T-helper 1 cell (primary cell): ENCODE measurements at regions not wholly inside any gene's neighbourhood (a gene's known extent, or its start where the extent isn't known, plus 50 kb on each side); places are given as distances from the start of the nearest gene placed in this dataset.
"Not testable (repeated sequence)": the region's sequence is repeated elsewhere in the genome, so short reads cannot be mapped to it uniquely, and the experiment has no call there.

ENCODE experiments used
- DNase-seq, 5 donors: peaks; one replicate each; pipeline ENCODE4 v3.0.0-alpha.2; 2012 to 2020

GRCh38 chr4:136012220-136012619 lies 1520.1 kb downstream of the PCDH18 start:
- DNase-seq, result no peak

- no peak for DNase-seq
These were observed 1522.9 kb downstream of the PCDH18 start for GRCh38 chr4:136009258-136009832.

DNA sequence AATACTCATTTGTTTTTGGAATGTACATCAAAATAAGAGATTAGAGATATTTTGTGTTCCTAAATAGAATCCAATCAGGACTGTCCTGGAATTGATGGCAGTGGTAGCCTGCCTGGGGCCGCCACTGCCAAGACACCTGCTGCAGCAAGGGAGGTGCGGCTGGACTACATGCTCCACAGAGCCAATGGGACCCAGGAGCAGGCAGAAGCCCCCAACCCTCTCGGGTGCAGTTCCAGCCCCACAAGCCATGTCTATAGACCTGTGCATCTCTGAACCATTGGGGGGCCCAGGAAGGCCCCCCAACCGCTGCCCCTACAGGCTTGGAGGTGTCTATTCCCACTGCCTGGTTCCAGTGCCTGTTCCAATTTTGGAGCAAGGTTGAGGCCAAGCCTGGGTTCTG lies 1524.3 kb downstream of the PCDH18 start:
- DNase-seq, result no peak

- no peak for DNase-seq
These were observed 1530.0 kb downstream of the PCDH18 start for GRCh38 chr4:136002316-136002715.

- DNase-seq, result no peak
These were observed 1530.5 kb downstream of the PCDH18 start for GRCh38 chr4:136001791-136002190.

DNA sequence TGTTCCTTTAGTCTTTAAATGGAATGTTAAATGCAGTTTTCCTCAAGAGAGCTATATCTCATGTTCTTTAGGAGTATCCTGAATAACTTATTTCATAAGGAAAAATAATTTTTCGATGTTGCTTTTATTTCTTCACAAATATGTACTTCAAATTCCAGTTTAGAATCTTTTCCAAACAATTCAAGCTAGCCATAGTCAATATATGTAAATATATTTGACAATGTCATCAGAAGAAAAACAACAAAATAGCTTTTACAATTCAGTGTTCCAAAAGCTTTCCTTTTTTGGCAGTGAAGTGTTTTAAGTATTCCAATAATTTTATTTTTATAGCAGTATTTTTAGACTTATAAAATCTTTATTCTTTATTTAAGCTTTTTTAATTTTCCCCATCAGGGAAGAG lies 1532.0 kb downstream of the PCDH18 start:
- no peak for DNase-seq

DNA sequence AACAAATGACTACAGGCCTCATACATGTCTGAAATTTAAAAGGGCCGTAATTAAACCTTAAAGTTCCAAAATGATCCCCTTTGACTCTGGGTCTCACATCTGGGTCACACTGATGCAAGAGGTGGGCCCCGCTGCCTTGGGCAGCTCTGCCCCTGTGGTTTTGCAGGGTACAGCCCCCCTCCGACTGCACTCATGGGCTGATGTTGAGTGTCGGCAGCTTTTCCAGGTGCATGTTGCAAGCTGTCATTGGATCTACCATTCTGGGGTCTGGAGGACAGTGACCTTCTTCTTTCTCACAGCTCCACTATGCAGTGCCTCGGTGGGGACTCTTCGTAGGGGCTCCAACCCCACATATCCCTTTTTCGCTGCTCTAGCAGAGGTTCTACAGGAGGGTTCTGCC lies 1537.9 kb downstream of the PCDH18 start:
- DNase-seq, result no peak

DNA sequence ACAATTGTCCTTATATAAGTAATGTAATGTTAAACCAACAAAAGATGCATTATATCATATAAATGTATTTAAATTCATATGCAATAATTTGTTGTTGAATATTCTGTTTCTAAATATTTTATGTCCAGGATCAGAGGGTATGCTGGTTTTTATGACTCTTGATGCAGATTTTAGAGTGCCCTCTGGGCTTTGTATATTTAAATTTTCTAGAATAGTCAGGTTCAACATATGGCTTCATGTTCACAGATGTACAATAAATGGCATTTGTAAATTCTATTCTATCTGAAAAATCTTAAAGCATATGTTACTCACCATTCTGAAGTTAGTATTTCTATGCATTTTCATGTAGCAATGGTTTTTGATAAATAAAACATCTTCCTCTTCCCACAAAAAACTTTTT lies 1555.4 kb downstream of the PCDH18 start:
- DNase-seq, result no peak

- DNase-seq, result no peak
These were observed 1565.4 kb downstream of the PCDH18 start for GRCh38 chr4:135966936-135967335.

DNA sequence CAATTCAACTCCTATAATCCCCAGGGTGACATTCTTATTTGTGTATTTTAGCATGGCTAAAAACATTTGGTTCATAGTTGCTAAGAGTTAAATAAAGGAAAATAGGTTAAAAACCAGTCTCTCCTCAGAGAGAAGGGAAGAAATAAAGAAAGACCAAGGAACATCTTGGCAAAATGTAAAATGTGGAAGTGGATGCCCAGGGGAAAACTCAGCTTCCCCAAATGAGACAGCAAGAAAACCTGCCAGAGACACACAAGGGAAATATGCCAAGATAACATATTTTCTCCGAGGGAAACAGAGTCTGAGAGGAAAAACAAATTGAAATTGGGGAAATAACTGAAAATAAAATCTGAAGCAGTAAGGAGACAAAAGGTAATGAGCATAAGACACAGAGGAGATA lies 1569.3 kb downstream of the PCDH18 start:
- no peak for DNase-seq

DNA sequence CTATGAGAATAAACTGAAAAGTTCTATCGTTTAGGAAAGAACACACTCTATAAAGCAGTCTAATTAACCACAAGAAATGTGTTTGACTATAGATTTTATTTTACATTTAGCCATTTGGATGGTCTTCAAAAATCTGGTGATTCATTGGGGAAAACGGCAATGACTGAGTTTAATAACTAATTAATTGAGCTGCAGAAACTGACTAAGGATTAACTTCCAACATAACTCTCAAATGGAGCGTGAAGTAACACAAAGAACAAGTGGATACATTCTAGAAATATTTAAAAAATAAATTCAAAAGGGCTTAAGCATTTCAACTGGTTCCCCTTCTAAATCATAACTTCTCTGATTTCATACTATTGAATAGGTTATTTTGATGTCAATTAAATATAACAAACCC lies 1582.4 kb downstream of the PCDH18 start:
- DNase-seq, result no peak

- no peak for DNase-seq
These were observed 1583.5 kb downstream of the PCDH18 start for GRCh38 chr4:135948797-135949196.

DNA sequence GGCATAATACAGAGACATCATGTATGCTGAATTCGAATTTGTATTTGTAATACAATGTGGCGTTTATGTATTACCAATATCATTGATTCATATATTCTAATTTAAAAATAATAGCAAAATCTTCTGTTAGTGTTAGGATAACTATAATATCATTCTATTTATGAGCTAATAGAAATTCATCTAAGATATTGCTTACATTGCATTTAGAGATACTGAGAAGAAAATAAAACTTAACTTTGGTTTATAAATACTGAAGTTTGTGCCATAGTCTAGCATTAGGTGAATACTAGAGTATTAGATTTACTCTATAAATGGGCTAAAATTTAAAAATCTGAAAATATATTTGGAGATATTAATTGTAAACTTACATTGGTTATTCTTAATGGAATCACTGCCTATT lies 1590.6 kb downstream of the PCDH18 start:
- no peak for DNase-seq

- DNase-seq, result no peak
These were observed 1598.3 kb downstream of the PCDH18 start for GRCh38 chr4:135934026-135934425.

DNA sequence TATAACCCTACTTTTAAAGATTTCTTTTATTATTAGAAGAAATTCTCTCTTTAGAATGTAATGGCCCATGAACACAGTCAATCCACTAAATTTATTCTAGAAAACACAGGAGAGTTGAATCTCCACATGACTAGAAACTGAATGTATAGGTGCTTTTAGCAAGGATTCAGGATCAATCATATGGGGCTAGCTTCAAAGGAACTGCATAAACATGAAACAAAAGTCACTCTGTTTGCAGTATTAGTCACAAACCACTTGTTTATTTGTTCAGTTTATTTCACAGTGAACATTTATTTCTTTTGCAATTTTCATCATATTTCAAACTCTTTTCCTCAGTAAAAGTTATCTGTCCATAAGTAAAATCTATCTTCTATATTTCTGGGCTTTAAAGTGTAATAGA lies 1604.6 kb downstream of the PCDH18 start:
- DNase-seq, result no peak

DNA sequence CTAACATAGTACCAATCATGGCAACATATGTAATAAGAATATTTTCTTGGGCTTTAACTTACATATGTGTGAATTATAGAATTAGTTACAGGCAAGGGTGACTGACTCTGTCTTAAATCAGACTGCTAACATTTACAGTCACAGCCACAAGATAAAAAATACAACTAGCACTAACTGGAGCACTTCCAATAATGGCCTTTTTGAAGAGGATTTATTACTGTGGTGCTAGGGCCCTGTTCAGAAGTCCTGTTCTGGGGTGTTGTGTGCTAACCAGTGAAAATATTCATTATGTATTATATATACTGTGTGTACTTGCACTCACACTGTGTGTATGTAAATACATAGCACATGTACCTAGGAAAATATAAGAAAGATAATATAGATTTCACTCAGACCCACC lies 1611.2 kb downstream of the PCDH18 start:
- no peak for DNase-seq

DNA sequence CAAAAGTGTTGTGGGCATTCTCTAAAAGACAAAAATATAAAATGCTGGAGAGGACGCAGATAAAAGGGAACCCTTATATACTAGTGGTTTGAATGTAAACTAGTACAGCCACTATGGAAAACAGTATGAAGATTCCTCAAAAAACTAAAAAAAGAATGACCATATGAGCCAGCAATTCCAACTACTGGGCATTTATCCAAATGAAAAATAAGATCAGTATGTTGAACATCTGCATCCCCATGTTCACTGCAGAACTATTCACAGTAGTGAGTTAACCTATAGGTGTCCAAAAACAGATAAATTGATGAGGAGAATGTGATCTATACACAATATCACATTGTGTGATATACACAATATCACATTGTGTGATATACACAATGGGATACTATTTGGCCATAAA lies 1615.3 kb downstream of the PCDH18 start:
- DNase-seq, result no peak

- no peak for DNase-seq
These were observed 1631.3 kb downstream of the PCDH18 start for GRCh38 chr4:135900956-135901355.

- not testable (repeated sequence) for DNase-seq
These were observed 1662.7 kb upstream of the PABPC4L start for GRCh38 chr4:135864304-135864703.

GRCh38 chr4:135840781-135841180 lies 1639.2 kb upstream of the PABPC4L start:
- no peak for DNase-seq

DNA sequence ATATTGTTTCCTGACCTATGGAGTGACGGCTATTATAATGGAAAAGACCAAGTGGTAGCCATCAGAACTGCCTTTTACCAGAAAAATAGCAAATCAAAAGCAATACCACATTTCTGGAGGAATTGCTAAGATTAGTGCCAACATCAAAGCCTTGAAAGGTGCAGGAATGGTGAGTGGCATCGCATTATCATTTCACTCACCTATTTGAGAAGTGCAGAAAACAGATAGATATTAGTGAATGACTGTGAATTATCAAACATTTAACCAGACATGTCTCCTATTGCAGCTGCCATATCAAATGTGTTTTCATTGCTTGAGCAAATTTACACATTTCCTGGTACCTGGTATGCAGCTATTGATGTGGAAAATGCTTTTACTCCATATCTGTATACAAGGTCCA lies 1638.1 kb upstream of the PABPC4L start:
- DNase-seq, result no peak

GRCh38 chr4:135838889-135839288 lies 1637.3 kb upstream of the PABPC4L start:
- no peak for DNase-seq

DNA sequence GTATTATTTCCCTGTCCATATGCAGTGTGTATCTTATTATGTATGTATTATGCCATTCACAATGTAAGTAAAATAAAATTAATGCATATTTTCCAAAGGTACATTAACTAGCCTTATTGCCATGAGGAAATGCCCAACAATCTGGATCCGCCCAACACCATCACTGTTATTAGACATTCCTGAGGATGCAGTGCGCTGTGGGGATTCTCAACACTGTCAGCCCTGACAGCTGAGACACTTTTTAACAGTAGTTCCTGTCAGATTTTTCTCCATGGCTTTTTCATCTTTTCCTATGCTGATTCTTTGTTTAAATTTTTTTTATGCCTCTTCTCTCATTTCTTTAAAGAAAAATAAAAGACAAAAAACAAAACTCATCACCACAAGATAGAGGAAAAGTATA lies 1632.9 kb upstream of the PABPC4L start:
- no peak for DNase-seq

DNA sequence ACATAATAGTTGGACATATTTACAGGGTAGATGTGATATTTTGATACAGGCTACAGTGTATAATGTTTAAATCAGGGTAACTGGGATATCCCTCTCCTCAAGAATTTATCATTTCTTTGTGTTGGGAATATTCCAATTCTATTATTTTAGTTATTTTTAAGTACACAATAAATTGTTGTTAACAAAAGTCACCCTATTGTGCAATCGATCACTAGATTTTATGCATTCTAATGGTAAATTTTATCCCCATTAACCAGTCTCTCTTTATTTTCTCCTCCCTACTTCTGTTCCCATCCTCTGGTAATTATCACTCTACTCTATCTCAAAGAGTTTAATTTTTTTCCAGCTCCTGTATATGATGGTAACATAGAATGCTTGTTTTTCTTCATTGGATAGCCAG lies 1631.9 kb upstream of the PABPC4L start:
- no peak for DNase-seq

GRCh38 chr4:135824759-135825296 lies 1623.2 kb upstream of the PABPC4L start:
- DNase-seq, result no peak
